Endothelial cell of umbilical vein (primary cell): ENCODE measurements at regions not wholly inside any gene's neighbourhood (a gene's known extent, or its start where the extent isn't known, plus 50 kb on each side); places are given as distances from the start of the nearest gene placed in this dataset.

Source experiments
- BruUV-seq: library from RNA; stranded (reverse); fragments of 400-500 nt; replicated peaks from 2 replicates; lab custom pipeline; 2021; lab: Mats Ljungman, UMichigan
- CTCF ChIA-PET: fragments of 300-600, 350-600 bp; sonication (Branson Sonifier 250); formaldehyde crosslinking; loops from one replicate; lab custom pipeline; 2021; ENCODE audit warnings: antibody characterized with exemption, inconsistent platforms; lab: Charles Lee
- POLR2A ChIA-PET: fragments of 300-600, 350-600 bp; sonication (Branson Sonifier 250); formaldehyde crosslinking; loops from one replicate; lab custom pipeline; 2021; ENCODE audit warnings: antibody characterized with exemption, inconsistent platforms; lab: Charles Lee
- DNase-seq: peaks from one replicate; pipeline ENCODE4 v3.0.0-alpha.2; 2011; ENCODE audit warnings: low read depth, low spot score
- FAIRE-seq: peaks from 2 replicates; lab custom pipeline; 2011; peaks lifted over from hg19 to GRCh38; lab: Jason Lieb, UNC
- H2AFZ ChIP-seq: 2 replicates; pipeline ENCODE4 v1.6.0; 2012; ENCODE audit warnings: low read depth, low read length, control low read depth, inconsistent platforms
- H3K27ac ChIP-seq: 2 replicates; pipeline ENCODE4 v1.5.1; 2011; ENCODE audit warnings: low read depth, mild to moderate bottlenecking, control low read depth, low read length, moderate library complexity; ENCODE audit not compliant: insufficient read depth
- H3K27me3 ChIP-seq, 2 experiments: 2 replicates each; pipeline versions ENCODE4 v1.6.0 to v1.6.1; 2011; ENCODE audit warnings: low read length in 2 of 2, mixed read lengths in 1 of 2; ENCODE audit not compliant: control insufficient read depth in 2 of 2, insufficient read depth in 2 of 2
- H3K36me3 ChIP-seq, 2 experiments: 2 replicates in 1 of 2; 3 replicates in 1 of 2; pipeline ENCODE4 v1.5.1; 2011; ENCODE audit warnings: low read length in 2 of 2, mild to moderate bottlenecking in 1 of 2, moderate library complexity in 1 of 2; ENCODE audit not compliant: control insufficient read depth in 2 of 2, insufficient read depth in 2 of 2; ENCODE audit errors: extremely low read depth in 1 of 2
- H3K4me1 ChIP-seq: 3 replicates; pipeline ENCODE4 v1.5.1; 2011; ENCODE audit warnings: mild to moderate bottlenecking, low read length; ENCODE audit not compliant: control insufficient read depth, insufficient read depth; ENCODE audit errors: extremely low read depth
- H3K4me2 ChIP-seq: 2 replicates; pipeline ENCODE4 v1.6.1; 2011; ENCODE audit warnings: low read length, control low read depth, mixed read lengths; ENCODE audit not compliant: insufficient read depth
- H3K4me3 ChIP-seq, 3 experiments: fragments of 200-600 bp in 1 of 3; sonication (generic), shearing (Covaris generic) in 1 of 3; replicated peaks in 1 of 3; 2 replicates each; pipeline ENCODE4 v1.5.1; 2011 to 2016; ENCODE audit warnings: control low read depth in 3 of 3, low read length in 3 of 3, mild to moderate bottlenecking in 2 of 3, inconsistent platforms in 1 of 3, low read depth in 1 of 3, moderate library complexity in 1 of 3; ENCODE audit not compliant: insufficient read depth in 1 of 3
- H3K79me2 ChIP-seq: 2 replicates; pipeline ENCODE4 v1.6.0; 2012; ENCODE audit warnings: low read length, inconsistent platforms; ENCODE audit not compliant: control insufficient read depth, insufficient read depth
- H3K9ac ChIP-seq: replicated peaks from 2 replicates; pipeline ENCODE3; 2011; ENCODE audit warnings: low read length, control low read depth; ENCODE audit not compliant: insufficient read depth; ENCODE audit errors: extremely low read depth
- H3K9me1 ChIP-seq: replicated peaks from 3 replicates; pipeline ENCODE4 v1.6.0; 2011; ENCODE audit warnings: mild to moderate bottlenecking, low read length; ENCODE audit not compliant: control insufficient read depth, insufficient read depth; ENCODE audit errors: extremely low read depth
- H3K9me3 ChIP-seq: replicated peaks from 2 replicates; pipeline ENCODE4 v1.5.1; 2012; ENCODE audit warnings: low read length, inconsistent platforms; ENCODE audit not compliant: control insufficient read depth, insufficient read depth
- H4K20me1 ChIP-seq: replicated peaks from 2 replicates; pipeline ENCODE3; 2011; ENCODE audit warnings: mild to moderate bottlenecking, low read length; ENCODE audit not compliant: control insufficient read depth, insufficient read depth; ENCODE audit errors: extremely low read depth
- CTCF ChIP-seq, 2 donors: IDR thresholded peaks; 1 replicate in 1 of 2; 2 replicates in 1 of 2; pipeline ENCODE4 v1.5.1; 2011; ENCODE audit warnings: low read length in 2 of 2, mild to moderate bottlenecking in 2 of 2, moderate library complexity in 2 of 2, control low read depth in 1 of 2, inconsistent platforms in 1 of 2, low read depth in 1 of 2; ENCODE audit not compliant: insufficient read depth in 1 of 2; ENCODE audit errors: extremely low read depth in 1 of 2
- FOS ChIP-seq: IDR thresholded peaks from 2 replicates; pipeline ENCODE4 v1.6.1; 2011; ENCODE audit warnings: mild to moderate bottlenecking, low read length, moderate library complexity, borderline replicate concordance; ENCODE audit not compliant: insufficient read depth
- GATA2 ChIP-seq: IDR thresholded peaks from 2 replicates; pipeline ENCODE4 v1.7.0; 2011; ENCODE audit warnings: low read depth, mild to moderate bottlenecking, moderate library complexity, mixed read lengths, low read length; ENCODE audit not compliant: insufficient read length, insufficient read depth
- MAX ChIP-seq: IDR thresholded peaks from 2 replicates; pipeline ENCODE4 v1.6.1; 2011; ENCODE audit not compliant: insufficient read depth, insufficient read length
- MYC ChIP-seq: IDR thresholded peaks from one replicate; pipeline ENCODE4 v1.6.1; 2011; ENCODE audit warnings: mild to moderate bottlenecking, low read depth, low read length
- POLR2AphosphoS5 ChIP-seq: IDR thresholded peaks from 2 replicates; pipeline ENCODE4 v1.6.1; 2012; ENCODE audit warnings: low read depth, mild to moderate bottlenecking, control low read depth, low read length, moderate library complexity; ENCODE audit not compliant: insufficient read depth
- dilution Hi-C: fragments of 300-500 bp; cut with MboI; formaldehyde crosslinking; loops from one replicate; pipeline ENCODE4 v1.15.0; 2019; ENCODE audit warnings: low sequenced_read_pairs; ENCODE audit not compliant: extremely low pct_ligation_motif_present
- intact Hi-C: fragments of 100-400 bp; cut with micrococcal nuclease; formaldehyde crosslinking; loops from one replicate; pipeline ENCODE4 v1.10.0; 2022

- DNase-seq = no peak
- no peak for TF ChIP-seq FOS
- no peak for TF ChIP-seq MYC
- TF ChIP-seq POLR2AphosphoS5 = no peak
- TF ChIP-seq GATA2 = no peak
- TF ChIP-seq CTCF (IDR thresholded peaks at IDR 0.05; ENCODE audit: extremely low read depth in 1 of 2, insufficient read depth in 1 of 2, low read depth in 1 of 2, low read length in 2 of 2) = no peak
- TF ChIP-seq MAX = no peak
- peaks cover 4% of the 10 kb centered on the region for H3K9me3 ChIP-seq
- no peak overlapping the region for H2AFZ ChIP-seq
- H3K27me3 ChIP-seq = no peaks in the 10 kb centered on the region
- no peak overlapping the region for H3K4me3 ChIP-seq
- intact Hi-C loops = no loop called here
- H3K4me1 ChIP-seq = no peaks in the 10 kb centered on the region
- no peaks in the 10 kb centered on the region for H4K20me1 ChIP-seq
- no peak overlapping the region for H3K9ac ChIP-seq
- dilution Hi-C loops = no loop called here
- no peaks in the 10 kb centered on the region for H3K9me1 ChIP-seq
- no TSS peak for BruUV-seq
- H3K27ac ChIP-seq = no peak overlapping the region
- FAIRE-seq = no peak
- no peaks in the 10 kb centered on the region for H3K36me3 ChIP-seq
- ChIA-PET POLR2A (no interaction called here), CTCF (no interaction called here)
- H3K79me2 ChIP-seq = no peaks in the 10 kb centered on the region
- no peak overlapping the region for H3K4me2 ChIP-seq
Observed at GRCh38 chr10:57142925-57143576, 782.0 kb upstream of the ZWINT start.
